Prostate gland (tissue), 2 donors: ENCODE measurements at regions not wholly inside any gene's neighbourhood (a gene's known extent, or its start where the extent isn't known, plus 50 kb on each side); places are given as distances from the start of the nearest gene placed in this dataset.

Source experiments
- DNase-seq: peaks from one replicate; pipeline ENCODE4 v3.0.0-alpha.2; 2019; ENCODE audit warnings: low spot score
- H3K27ac ChIP-seq, 2 donors: fragments of 200-600 bp; sonication (generic); 2 replicates each; pipeline ENCODE4 v1.5.1; 2017 to 2019
- H3K27me3 ChIP-seq: fragments of 200-600 bp; sonication (generic); replicated peaks from 2 replicates; pipeline ENCODE4 v1.5.1; 2019; ENCODE audit not compliant: insufficient read depth
- H3K36me3 ChIP-seq, 2 donors: fragments of 200-600 bp; sonication (generic); 1 replicate in 1 of 2; 2 replicates in 1 of 2; pipeline versions ENCODE4 v1.5.1 to v1.8.1; 2017 to 2019
- H3K4me1 ChIP-seq: fragments of 200-600 bp; sonication (generic); replicated peaks from 2 replicates; pipeline ENCODE4 v1.5.1; 2019
- H3K4me3 ChIP-seq, 2 donors: fragments of 200-600 bp; sonication (generic); 2 replicates each; pipeline ENCODE4 v1.5.1; 2017 to 2019
- H3K9me3 ChIP-seq: fragments of 200-600 bp; sonication (generic); 2 replicates; pipeline ENCODE4 v1.5.1; 2017
- CTCF ChIP-seq, 4 experiments: fragments of 200-600 bp in 2 of 4; fragments of 450-650 bp in 2 of 4; sonication (generic) in 2 of 4; IDR thresholded peaks; 1 replicate in 3 of 4; 2 replicates in 1 of 4; pipeline ENCODE4 v1.5.1; 2016 to 2019; ENCODE audit warnings: antibody characterized with exemption in 4 of 4, mild to moderate bottlenecking in 2 of 4, moderate library complexity in 2 of 4
- POLR2A ChIP-seq: fragments of 450-650 bp; IDR thresholded peaks from one replicate; pipeline ENCODE4 v1.6.1; 2016; ENCODE audit warnings: antibody characterized with exemption, mild to moderate bottlenecking
- POLR2AphosphoS5 ChIP-seq: sonication (generic); formaldehyde crosslinking; IDR thresholded peaks from one replicate; pipeline ENCODE4 v1.6.1; 2017; ENCODE audit warnings: antibody characterized with exemption
- WGBS: methylation state at CpG from one replicate; pipeline ENCODE4 v1.1.5; 2018; 5-methylcytosine and 5-hydroxymethylcytosine counted together
- intact Hi-C: fragments of 100-400 bp; cut with DNase I; formaldehyde crosslinking; loops from one replicate; pipeline ENCODE4 v1.14.2; 2022

- Histone ChIP-seq H3K4me1 (no peaks in the 10 kb centered on the region), H3K4me3 (no peak overlapping the region), H3K27ac (no peak overlapping the region), H3K9me3 (no peaks in the 10 kb centered on the region), H3K27me3 (no peaks in the 10 kb centered on the region), H3K36me3 (no peaks in the 10 kb centered on the region)
- DNase-seq, result no peak
- WGBS, result 92% methylated on average over 2 of the region's 2 CpGs
- intact Hi-C loops, result no loop called here
- TF ChIP-seq POLR2A, result no peak
- no peak for TF ChIP-seq POLR2AphosphoS5
- TF ChIP-seq CTCF (IDR thresholded peaks at IDR 0.05), result no peak
Observed at GRCh38 chr12:76678992-76679391, 84.9 kb upstream of the ZDHHC17 start.

- H3K4me1 ChIP-seq, result no peaks in the 10 kb centered on the region
- H3K27ac ChIP-seq, result no peak overlapping the region
- intact Hi-C loops, result no loop called here
- no peak overlapping the region for H3K4me3 ChIP-seq
- H3K36me3 ChIP-seq, result no peaks in the 10 kb centered on the region
- WGBS, result 44% methylated on average over 1 of the region's 1 CpG
- no peak for DNase-seq
- no peaks in the 10 kb centered on the region for H3K27me3 ChIP-seq
- H3K9me3 ChIP-seq, result no peaks in the 10 kb centered on the region
- TF ChIP-seq POLR2A (no peak), POLR2AphosphoS5 (no peak), CTCF (IDR thresholded peaks at IDR 0.05) (no peak)
Observed at GRCh38 chr12:76679778-76680177, 84.1 kb upstream of the ZDHHC17 start.

- no peak for TF ChIP-seq POLR2AphosphoS5
- TF ChIP-seq CTCF (IDR thresholded peaks at IDR 0.05), result no peak
- no peak for TF ChIP-seq POLR2A
- no peaks in the 10 kb centered on the region for H3K36me3 ChIP-seq
- intact Hi-C loops, result no loop called here
- no peaks in the 10 kb centered on the region for H3K4me1 ChIP-seq
- H3K27me3 ChIP-seq, result no peaks in the 10 kb centered on the region
- H3K9me3 ChIP-seq, result no peaks in the 10 kb centered on the region
- H3K27ac ChIP-seq, result no peak overlapping the region
- no peak overlapping the region for H3K4me3 ChIP-seq
- DNase-seq, result no peak
- 43% methylated on average over 2 of the region's 2 CpGs for WGBS
Observed at GRCh38 chr12:76680940-76681339, 83.0 kb upstream of the ZDHHC17 start.

- Histone ChIP-seq H3K27me3 (no peaks in the 10 kb centered on the region), H3K27ac (no peak overlapping the region), H3K4me1 (no peaks in the 10 kb centered on the region), H3K4me3 (no peak overlapping the region), H3K9me3 (no peaks in the 10 kb centered on the region), H3K36me3 (no peaks in the 10 kb centered on the region)
- no peak for DNase-seq
- intact Hi-C loops, result no loop called here
- TF ChIP-seq CTCF (IDR thresholded peaks at IDR 0.05) (no peak), POLR2AphosphoS5 (no peak), POLR2A (no peak)
- WGBS, result 7% methylated on average over 5 of the region's 5 CpGs
Observed at GRCh38 chr12:76685246-76685678, 78.7 kb upstream of the ZDHHC17 start.

GRCh38 chr12:76687981-76688380, 75.9 kb upstream of the ZDHHC17 start:
- Histone ChIP-seq H3K27ac (no peak overlapping the region), H3K36me3 (no peaks in the 10 kb centered on the region), H3K4me3 (no peak overlapping the region), H3K4me1 (no peaks in the 10 kb centered on the region), H3K9me3 (no peaks in the 10 kb centered on the region), H3K27me3 (no peaks in the 10 kb centered on the region)
- intact Hi-C loops, result no loop called here
- TF ChIP-seq POLR2A (no peak), POLR2AphosphoS5 (no peak), CTCF (IDR thresholded peaks at IDR 0.05) (no peak)
- no peak for DNase-seq
- 28% methylated on average over 3 of the region's 3 CpGs for whole genome bisulfite sequencing
